ENCODE measurements at regions not wholly inside any gene's neighbourhood (a gene's known extent, or its start where the extent isn't known, plus 50 kb on each side); places are given as distances from the start of the nearest gene placed in this dataset.

DNA sequence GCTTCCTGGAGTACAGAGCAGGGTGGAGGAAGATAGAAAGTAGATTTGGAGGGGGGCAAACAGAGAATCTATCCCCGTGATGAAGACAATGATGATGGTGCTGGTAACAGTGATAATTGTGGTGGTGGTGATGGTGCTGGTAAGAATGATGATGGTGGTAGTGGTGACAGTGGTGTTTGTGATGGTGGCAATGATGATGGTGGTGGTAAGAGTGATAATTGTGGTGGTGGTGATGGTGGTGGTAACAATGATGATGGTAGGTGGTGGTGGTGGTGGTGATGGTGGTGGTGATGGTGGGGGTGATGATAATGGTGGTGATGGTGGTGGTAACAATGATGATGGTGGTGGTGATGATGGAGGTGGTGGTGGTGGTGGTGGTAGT is 169.8 kb downstream of the TSHZ3 start:
- Histone ChIP-seq H4K91ac (ENCODE audit: insufficient read length, low read depth, low read length) (no peak overlapping the region), H2BK12ac (ENCODE audit: insufficient read length, low read depth, low read length) (no peak overlapping the region), H2BK15ac (ENCODE audit: low read depth, low read length) (no peak overlapping the region), H2BK20ac (ENCODE audit: low read depth, low read length, poor library complexity, severe bottlenecking) (no peak overlapping the region), H3K56ac (ENCODE audit: insufficient read length, low read depth, low read length) (no peak overlapping the region), H3K23me2 (ENCODE audit: insufficient read length, low read depth, low read length, poor library complexity, severe bottlenecking) (no peaks in the 10 kb centered on the region), H4K5ac (ENCODE audit: insufficient read length, low read depth, low read length) (no peak overlapping the region), H3T11ph (ENCODE audit: low read length) (no peak overlapping the region), H2AK5ac (ENCODE audit: insufficient read length, low read length) (no peak overlapping the region), H2BK120ac (ENCODE audit: low read depth, low read length, poor library complexity, severe bottlenecking) (no peak overlapping the region), H3K23ac (ENCODE audit: insufficient read length, low read depth, low read length) (no peak overlapping the region), H3K9ac (ENCODE audit: extremely low read depth, insufficient read length, low read length) (no peak overlapping the region), H3K27ac (ENCODE audit: insufficient read length, low read depth, low read length) (no peak overlapping the region), H3K9me3 (ENCODE audit: control insufficient read depth, low read depth, low read length) (no peaks in the 10 kb centered on the region), H4K8ac (replicated peaks; ENCODE audit: insufficient read length, low read depth, low read length) (no peak overlapping the region), H3K18ac (ENCODE audit: insufficient read length, low read depth, low read length) (no peak overlapping the region), H2BK5ac (ENCODE audit: insufficient read length, low read length) (no peak overlapping the region), H3K79me1 (ENCODE audit: insufficient read depth, low read depth, low read length, poor library complexity, severe bottlenecking) (no peaks in the 10 kb centered on the region), H3K79me2 (ENCODE audit: insufficient read depth, low read length) (no peaks in the 10 kb centered on the region), H3K27me3 (ENCODE audit: insufficient read depth, low read length) (no peaks in the 10 kb centered on the region), H3K14ac (ENCODE audit: insufficient read depth, low read length) (no peak overlapping the region), H3K4me2 (ENCODE audit: insufficient read depth, insufficient read length, low read length) (no peak overlapping the region), H4K20me1 (ENCODE audit: control insufficient read depth, insufficient read depth, insufficient read length) (no peaks in the 10 kb centered on the region), H3K4ac (ENCODE audit: low read depth, low read length) (no peak overlapping the region), H3K4me1 (ENCODE audit: insufficient read depth, low read length) (0 out of 2 replicates have a peak, but pooled peaks cover 3% of the 10 kb centered on the region), H2AFZ (ENCODE audit: low read length) (no peak overlapping the region)
- no CpG with 5 or more reads among the region's 1 CpG for WGBS (ENCODE audit: extremely low coverage, insufficient read length, low lambda C conversion rate)
- no peak for DNase-seq
- Mint-ChIP-seq H3K4me3 (no peak overlapping the region), H3K36me3 (ENCODE audit: insufficient read depth in 1 of 3, low read depth in 3 of 3) (no peaks in the 10 kb centered on the region; a peak in 1 of 7 replicates), H3K27ac (no peak overlapping the region), H3K9me3 (peaks cover 0 to 7% of the 10 kb centered on the region in 2 experiments; a peak in 3 of 5 replicates), H3K27me3 (ENCODE audit: low read depth) (peaks cover 2% of the 10 kb centered on the region; the same call in 1 of the 2 replicates), H3K4me1 (peaks cover 6 to 7% of the 10 kb centered on the region in 2 experiments)
- TF ChIP-seq, protein P1, sequence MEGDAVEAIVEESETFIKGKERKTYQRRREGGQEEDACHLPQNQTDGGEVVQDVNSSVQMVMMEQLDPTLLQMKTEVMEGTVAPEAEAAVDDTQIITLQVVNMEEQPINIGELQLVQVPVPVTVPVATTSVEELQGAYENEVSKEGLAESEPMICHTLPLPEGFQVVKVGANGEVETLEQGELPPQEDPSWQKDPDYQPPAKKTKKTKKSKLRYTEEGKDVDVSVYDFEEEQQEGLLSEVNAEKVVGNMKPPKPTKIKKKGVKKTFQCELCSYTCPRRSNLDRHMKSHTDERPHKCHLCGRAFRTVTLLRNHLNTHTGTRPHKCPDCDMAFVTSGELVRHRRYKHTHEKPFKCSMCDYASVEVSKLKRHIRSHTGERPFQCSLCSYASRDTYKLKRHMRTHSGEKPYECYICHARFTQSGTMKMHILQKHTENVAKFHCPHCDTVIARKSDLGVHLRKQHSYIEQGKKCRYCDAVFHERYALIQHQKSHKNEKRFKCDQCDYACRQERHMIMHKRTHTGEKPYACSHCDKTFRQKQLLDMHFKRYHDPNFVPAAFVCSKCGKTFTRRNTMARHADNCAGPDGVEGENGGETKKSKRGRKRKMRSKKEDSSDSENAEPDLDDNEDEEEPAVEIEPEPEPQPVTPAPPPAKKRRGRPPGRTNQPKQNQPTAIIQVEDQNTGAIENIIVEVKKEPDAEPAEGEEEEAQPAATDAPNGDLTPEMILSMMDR (conservative IDR thresholded peaks at IDR 0.05): no peak

All from H9 (cell line).